ENCODE measurements at regions not wholly inside any gene's neighbourhood (a gene's known extent, or its start where the extent isn't known, plus 50 kb on each side); places are given as distances from the start of the nearest gene placed in this dataset.

GRCh38 chr15:36079021-36079420, 500.4 kb upstream of the CDIN1 start (continued):
- no peak for TF ChIP-seq PTRF (tag; IDR thresholded peaks at IDR 0.05)

GRCh38 chr15:36080759-36081158, 498.7 kb upstream of the CDIN1 start:
- ATAC-seq (no peak), FAIRE-seq (no peak), DNase-seq (ENCODE audit: extremely low read depth in 1 of 4, low spot score in 3 of 4) (no peak)
- no peaks in the 10 kb centered on the region for H3K79me2 ChIP-seq (ENCODE audit: control insufficient read depth, insufficient read depth, low read length)
- H3K27me3 ChIP-seq (ENCODE audit: control insufficient read depth in 2 of 2, insufficient read depth in 2 of 2, low read length in 2 of 2), result no peaks in the 10 kb centered on the region
- no peaks in the 10 kb centered on the region for H3K9me1 ChIP-seq (ENCODE audit: control insufficient read depth, insufficient read depth, low read length)
- no peaks in the 10 kb centered on the region for H3K4me1 ChIP-seq (replicated peaks in 1 of 2; ENCODE audit: control insufficient read depth in 2 of 2, insufficient read depth in 2 of 2, low read length in 2 of 2)
- no peak overlapping the region for H3K27ac ChIP-seq (ENCODE audit: extremely low read depth, low read depth, low read length)
- ChIA-PET CTCF (ENCODE audit: low intra/inter-chr PET ratio) (no interaction called here), POLR2A (no interaction called here)
- H2AFZ ChIP-seq (ENCODE audit: low read depth, low read length), result no peak overlapping the region
- BruUV-seq (replicated peaks), result no TSS peak
- no peak overlapping the region for H3K4me2 ChIP-seq (ENCODE audit: insufficient read depth, low read length)
- H3K9ac ChIP-seq (ENCODE audit: insufficient read depth in 1 of 2, low read depth in 2 of 2, low read length in 2 of 2), result no peak overlapping the region
- intact Hi-C loops (cut with micrococcal nuclease), result loop anchor here (10.0 kb wide), 1 partner anchor 56 kb away; no protein-coding TSS in a partner anchor
- H3K36me3 ChIP-seq (ENCODE audit: control insufficient read depth, insufficient read depth, low read length), result no peaks in the 10 kb centered on the region
- H3K9me3 ChIP-seq (replicated peaks; ENCODE audit: control insufficient read depth, insufficient read depth, low read depth, low read length), result no peaks in the 10 kb centered on the region; the same call in 1 of the 2 replicates
- H4K20me1 ChIP-seq (replicated peaks; ENCODE audit: control insufficient read depth, insufficient read depth, low read length), result no peaks in the 10 kb centered on the region
- no peak for TF ChIP-seq HDAC3 (IDR thresholded peaks at IDR 0.05; ENCODE audit: borderline replicate concordance, partially characterized antibody)
- no peak for TF ChIP-seq ZNF24 (IDR thresholded peaks at IDR 0.05)
- no peak for TF ChIP-seq KDM1A (IDR thresholded peaks at IDR 0.05)
- no peak for TF ChIP-seq HNRNPK (IDR thresholded peaks at IDR 0.05; ENCODE audit: low read depth, low read length, poor library complexity, severe bottlenecking)
- TF ChIP-seq SRF (CRISPR knock-in tag; IDR thresholded peaks at IDR 0.05), result no peak
- no peak for TF ChIP-seq FOXJ3 (CRISPR knock-in tag; IDR thresholded peaks at IDR 0.05)
- TF ChIP-seq KAT7 (CRISPR knock-in tag; IDR thresholded peaks at IDR 0.05; ENCODE audit: borderline replicate concordance), result no peak
- no peak for TF ChIP-seq HDAC2 (IDR thresholded peaks at IDR 0.05)
- no peak for TF ChIP-seq RNF219 (CRISPR knock-in tag; IDR thresholded peaks at IDR 0.05)
- TF ChIP-seq MBD1 (CRISPR knock-in tag; IDR thresholded peaks at IDR 0.05), result no peak
- no peak for TF ChIP-seq HEY1 (CRISPR knock-in tag; IDR thresholded peaks at IDR 0.05; ENCODE audit: borderline replicate concordance)
- no peak for TF ChIP-seq MCM5 (IDR thresholded peaks at IDR 0.05; ENCODE audit: low read depth)
- no peak for TF ChIP-seq IRF9 (tag; IDR thresholded peaks at IDR 0.05)
- TF ChIP-seq GATAD2B (IDR thresholded peaks at IDR 0.05; ENCODE audit: borderline replicate concordance), result no peak
- no peak for TF ChIP-seq NCOA1 (IDR thresholded peaks at IDR 0.05; ENCODE audit: low read depth)
- no peak for TF ChIP-seq FOXA1 (IDR thresholded peaks at IDR 0.05; ENCODE audit: borderline replicate concordance)
- 0% methylated on average over 3 of the region's 4 CpGs for WGBS (ENCODE audit: insufficient coverage, low coverage, missing lambda C conversion rate)
- in situ Hi-C loops (cut with MboI), result no loop called here
- no peak overlapping the region for H3K4me3 ChIP-seq
